C4-2B (cell line): ENCODE measurements at regions not wholly inside any gene's neighbourhood (a gene's known extent, or its start where the extent isn't known, plus 50 kb on each side); places are given as distances from the start of the nearest gene placed in this dataset.

ENCODE experiments used
- ZFX ChIP-seq: fragments of 450-650 bp; IDR thresholded peaks from 2 replicates; pipeline ENCODE4 v1.6.1; 2017
- TF ChIP-seq, protein P1 (sequence below): fragments of 450-650 bp; conservative IDR thresholded peaks from 2 replicates; pipeline ENCODE4 v1.5.1; 2017; ENCODE audit warnings: mild to moderate bottlenecking

GRCh38 chr11:25794804-25795203 is 537.1 kb upstream of the ANO3 start:
- TF ChIP-seq, protein P1, sequence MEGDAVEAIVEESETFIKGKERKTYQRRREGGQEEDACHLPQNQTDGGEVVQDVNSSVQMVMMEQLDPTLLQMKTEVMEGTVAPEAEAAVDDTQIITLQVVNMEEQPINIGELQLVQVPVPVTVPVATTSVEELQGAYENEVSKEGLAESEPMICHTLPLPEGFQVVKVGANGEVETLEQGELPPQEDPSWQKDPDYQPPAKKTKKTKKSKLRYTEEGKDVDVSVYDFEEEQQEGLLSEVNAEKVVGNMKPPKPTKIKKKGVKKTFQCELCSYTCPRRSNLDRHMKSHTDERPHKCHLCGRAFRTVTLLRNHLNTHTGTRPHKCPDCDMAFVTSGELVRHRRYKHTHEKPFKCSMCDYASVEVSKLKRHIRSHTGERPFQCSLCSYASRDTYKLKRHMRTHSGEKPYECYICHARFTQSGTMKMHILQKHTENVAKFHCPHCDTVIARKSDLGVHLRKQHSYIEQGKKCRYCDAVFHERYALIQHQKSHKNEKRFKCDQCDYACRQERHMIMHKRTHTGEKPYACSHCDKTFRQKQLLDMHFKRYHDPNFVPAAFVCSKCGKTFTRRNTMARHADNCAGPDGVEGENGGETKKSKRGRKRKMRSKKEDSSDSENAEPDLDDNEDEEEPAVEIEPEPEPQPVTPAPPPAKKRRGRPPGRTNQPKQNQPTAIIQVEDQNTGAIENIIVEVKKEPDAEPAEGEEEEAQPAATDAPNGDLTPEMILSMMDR: no peak
- no peak for TF ChIP-seq ZFX
